ENCODE measurements at regions not wholly inside any gene's neighbourhood (a gene's known extent, or its start where the extent isn't known, plus 50 kb on each side); places are given as distances from the start of the nearest gene placed in this dataset.

DNA sequence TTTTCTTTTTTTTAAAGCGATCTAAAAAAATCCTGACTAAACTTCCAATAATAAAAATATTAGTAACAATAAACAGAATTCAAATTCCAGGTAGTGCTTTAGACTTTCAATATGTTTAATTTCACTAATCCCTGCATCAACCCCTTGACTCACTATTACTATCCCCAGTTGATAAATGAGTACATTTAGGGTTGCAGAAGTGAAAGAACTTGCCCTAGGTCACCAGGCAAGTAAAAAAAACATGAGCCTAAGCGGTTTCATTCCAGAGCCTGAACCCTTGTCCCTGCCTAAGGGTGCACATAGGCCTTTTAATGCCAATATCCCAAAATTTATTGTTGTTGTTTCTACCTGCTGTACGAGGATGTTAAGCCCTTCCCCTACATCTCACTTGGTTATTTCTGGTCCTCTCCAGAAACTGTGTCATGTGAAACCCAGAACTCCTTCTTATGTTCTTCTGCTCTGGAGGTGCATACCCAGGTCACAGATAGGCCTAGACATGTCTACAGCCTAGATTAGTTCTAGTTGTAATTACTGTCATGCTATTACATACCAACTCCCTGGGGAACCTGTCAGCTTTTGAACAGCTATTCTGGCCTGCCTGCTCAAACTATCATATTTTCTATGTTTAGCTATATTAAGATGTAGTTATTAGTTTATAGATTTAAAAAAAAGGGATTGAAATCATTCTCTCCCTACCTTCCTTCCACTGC lies 244.5 kb upstream of the PITX2 start (continued):
- TF ChIP-seq CHD7 (IDR thresholded peaks at IDR 0.05; ENCODE audit: insufficient replicate concordance, low read length) (no peak), RNF2 (IDR thresholded peaks at IDR 0.05; ENCODE audit: borderline replicate concordance, low read depth, low read length, missing control alignments, poor library complexity, severe bottlenecking) (no peak), CBX8 (IDR thresholded peaks at IDR 0.05; ENCODE audit: borderline replicate concordance, low read depth, low read length) (no peak), MAFK (IDR thresholded peaks at IDR 0.05; ENCODE audit: low read depth, low read length) (no peak), SUZ12 (IDR thresholded peaks at IDR 0.05; ENCODE audit: low read length) (no peak), BACH1 (IDR thresholded peaks at IDR 0.05; ENCODE audit: low read length) (no peak), SP2 (IDR thresholded peaks at IDR 0.05; ENCODE audit: low read length) (no peak), SAP30 (IDR thresholded peaks at IDR 0.05; ENCODE audit: insufficient read depth, insufficient replicate concordance, low read length) (no peak), CHD1 (IDR thresholded peaks at IDR 0.05; ENCODE audit: low read depth, low read length) (no peak)
